ENCODE measurements at regions not wholly inside any gene's neighbourhood (a gene's known extent, or its start where the extent isn't known, plus 50 kb on each side); places are given as distances from the start of the nearest gene placed in this dataset.
"Not testable (repeated sequence)": the region's sequence is repeated elsewhere in the genome, so short reads cannot be mapped to it uniquely, and the experiment has no call there.

- no peak overlapping the region for H3K27ac Mint-ChIP-seq
- DNase-seq (ENCODE audit: low spot score) (no peak), ATAC-seq (no peak)
- H3K9me3 Mint-ChIP-seq, result peaks cover 6% of the 10 kb centered on the region; the same call in 1 of the 3 replicates
- H4K20me1 ChIP-seq (replicated peaks; ENCODE audit: insufficient read depth), result no peaks in the 10 kb centered on the region
- TF ChIP-seq STAT1 (IDR thresholded peaks at IDR 0.05; ENCODE audit: unreplicated experiment), result no peak
- TF ChIP-seq POLR2AphosphoS5 (IDR thresholded peaks at IDR 0.05; ENCODE audit: low read depth), result no peak
- TF ChIP-seq JUNB (IDR thresholded peaks at IDR 0.05; ENCODE audit: unreplicated experiment), result no peak
- H3K9me2 ChIP-seq (ENCODE audit: insufficient read depth), result no peaks in the 10 kb centered on the region
- no peaks in the 10 kb centered on the region for H3K36me3 ChIP-seq (ENCODE audit: insufficient read depth)
- no peaks in the 10 kb centered on the region for H3K79me2 ChIP-seq (replicated peaks; ENCODE audit: insufficient read depth)
- H3K27ac ChIP-seq (ENCODE audit: low read depth), result no peak overlapping the region
- no peak overlapping the region for H3K4me2 ChIP-seq
- no peaks in the 10 kb centered on the region for H3K27me3 ChIP-seq (ENCODE audit: insufficient read depth)
- H3K4me3 ChIP-seq, result no peak overlapping the region
- H3K4me1 ChIP-seq (ENCODE audit: insufficient read depth), result no peaks in the 10 kb centered on the region
- no peak overlapping the region for H3K4me3 Mint-ChIP-seq
- no peak overlapping the region for H2AFZ ChIP-seq
- no peaks in the 10 kb centered on the region for H3K4me1 Mint-ChIP-seq
- H3K36me3 Mint-ChIP-seq (ENCODE audit: low read depth), result no peaks in the 10 kb centered on the region; the same call in 2 of the 3 replicates
- no peaks in the 10 kb centered on the region for H3K27me3 Mint-ChIP-seq (ENCODE audit: insufficient read depth, low read depth, poor library complexity)
- H3F3A ChIP-seq (replicated peaks; ENCODE audit: low read depth), result no peaks in the 10 kb centered on the region
Observed at GRCh38 chrX:109077788-109078187, 341.4 kb upstream of the IRS4 start.

DNA sequence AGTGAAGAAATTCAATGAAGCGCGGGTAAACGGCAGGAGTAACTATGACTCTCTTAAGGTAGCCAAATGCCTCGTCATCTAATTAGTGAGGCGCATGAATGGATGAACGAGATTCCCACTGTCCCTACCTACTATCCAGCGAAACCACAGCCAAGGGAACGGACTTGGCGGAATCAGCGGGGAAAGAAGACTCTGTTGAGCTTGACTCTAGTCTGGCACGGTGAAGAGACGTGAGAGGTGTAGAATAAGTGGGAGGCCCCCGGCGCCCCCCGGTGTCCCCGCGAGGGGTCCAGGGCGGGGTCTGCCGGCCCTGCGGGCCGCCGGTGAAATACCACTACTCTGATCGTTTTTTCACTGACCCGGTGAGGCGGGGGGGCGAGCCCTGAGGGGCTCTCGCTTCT lies 317.8 kb upstream of the IRS4 start:
- not testable (repeated sequence) for H3F3A ChIP-seq (replicated peaks; ENCODE audit: low read depth); H3K27me3 ChIP-seq (ENCODE audit: insufficient read depth); DNase-seq (ENCODE audit: low spot score); H3K36me3 ChIP-seq (ENCODE audit: insufficient read depth); H3K27ac ChIP-seq (ENCODE audit: low read depth); H3K9me3 Mint-ChIP-seq; H3K4me2 ChIP-seq; H3K79me2 ChIP-seq (replicated peaks; ENCODE audit: insufficient read depth); H3K4me1 Mint-ChIP-seq; H3K27me3 Mint-ChIP-seq (ENCODE audit: insufficient read depth, low read depth, poor library complexity); H3K9me2 ChIP-seq (ENCODE audit: insufficient read depth); H2AFZ ChIP-seq; H3K4me1 ChIP-seq (ENCODE audit: insufficient read depth); ATAC-seq; H3K4me3 ChIP-seq; H3K27ac Mint-ChIP-seq; H3K4me3 Mint-ChIP-seq; H3K36me3 Mint-ChIP-seq (ENCODE audit: low read depth); H4K20me1 ChIP-seq (replicated peaks; ENCODE audit: insufficient read depth)

- Histone ChIP-seq H3K27ac (ENCODE audit: low read depth) (no peak overlapping the region), H3K4me3 (no peak overlapping the region), H3K27me3 (ENCODE audit: insufficient read depth) (no peaks in the 10 kb centered on the region), H3K4me2 (no peak overlapping the region), H3K9me2 (ENCODE audit: insufficient read depth) (no peaks in the 10 kb centered on the region), H3K79me2 (replicated peaks; ENCODE audit: insufficient read depth) (no peaks in the 10 kb centered on the region), H3F3A (replicated peaks; ENCODE audit: low read depth) (no peaks in the 10 kb centered on the region), H4K20me1 (replicated peaks; ENCODE audit: insufficient read depth) (no peaks in the 10 kb centered on the region), H2AFZ (no peak overlapping the region), H3K36me3 (ENCODE audit: insufficient read depth) (no peaks in the 10 kb centered on the region), H3K4me1 (ENCODE audit: insufficient read depth) (0 out of 2 replicates have a peak, but pooled peaks cover 5% of the 10 kb centered on the region)
- peak; percentile 64 to 69 for TF ChIP-seq CTCF (conservative IDR thresholded peaks at IDR 0.05; ENCODE audit: low read depth in 2 of 2)
- TF ChIP-seq EZH2phosphoT487 (IDR thresholded peaks at IDR 0.05; ENCODE audit: unreplicated experiment), result no peak
- TF ChIP-seq STAT1 (IDR thresholded peaks at IDR 0.05; ENCODE audit: unreplicated experiment), result no peak
- H3K27ac Mint-ChIP-seq, result no peak overlapping the region; the same call in 1 of the 2 replicates
- no peaks in the 10 kb centered on the region for H3K9me3 Mint-ChIP-seq
- peaks cover 7% of the 10 kb centered on the region; the same call in 2 of the 3 replicates for H3K4me1 Mint-ChIP-seq
- H3K4me3 Mint-ChIP-seq, result no peak overlapping the region
- no peaks in the 10 kb centered on the region for H3K27me3 Mint-ChIP-seq (ENCODE audit: insufficient read depth, low read depth, poor library complexity)
- peak; percentile 45 for DNase-seq (ENCODE audit: low spot score)
- no peaks in the 10 kb centered on the region for H3K36me3 Mint-ChIP-seq (ENCODE audit: low read depth)
- peak; percentile 73 for ATAC-seq
Observed at GRCh38 chrX:109049903-109050302, 313.5 kb upstream of the IRS4 start.
